ENCODE measurements at regions not wholly inside any gene's neighbourhood (a gene's known extent, or its start where the extent isn't known, plus 50 kb on each side); places are given as distances from the start of the nearest gene placed in this dataset.
"Not testable (repeated sequence)": the region's sequence is repeated elsewhere in the genome, so short reads cannot be mapped to it uniquely, and the experiment has no call there.

- DNase-seq: no peak
These were observed 177.5 kb downstream of the MTCL1 start for GRCh38 chr18:8882632-8883408.

- DNase-seq: no peak
These were observed 178.0 kb downstream of the MTCL1 start for GRCh38 chr18:8883409-8883668.

GRCh38 chr18:8887877-8888276 is 182.5 kb downstream of the MTCL1 start:
- DNase-seq: not testable (repeated sequence)

- no peak for DNase-seq
These were observed 184.1 kb downstream of the MTCL1 start for GRCh38 chr18:8889489-8889888.

GRCh38 chr18:8890503-8890902 is 185.1 kb downstream of the MTCL1 start:
- not testable (repeated sequence) for DNase-seq

- DNase-seq: no peak
These were observed 185.7 kb downstream of the MTCL1 start for GRCh38 chr18:8890957-8891464.

- no peak for DNase-seq
These were observed 187.9 kb downstream of the MTCL1 start for GRCh38 chr18:8893221-8893620.

GRCh38 chr18:8893628-8894231 is 188.4 kb downstream of the MTCL1 start:
- DNase-seq: no peak

GRCh38 chr18:8894823-8895222 is 189.5 kb downstream of the MTCL1 start:
- DNase-seq: no peak

- no peak for DNase-seq
These were observed 190.0 kb downstream of the MTCL1 start for GRCh38 chr18:8895341-8895740.

- no peak for DNase-seq
These were observed 190.7 kb downstream of the MTCL1 start for GRCh38 chr18:8895987-8896619.

GRCh38 chr18:8899000-8899399 is 193.6 kb downstream of the MTCL1 start:
- peak; percentile 29 for DNase-seq

GRCh38 chr18:8900552-8900951 is 195.2 kb downstream of the MTCL1 start:
- no peak for DNase-seq

- no peak for DNase-seq
These were observed 195.7 kb downstream of the MTCL1 start for GRCh38 chr18:8901019-8901418.

GRCh38 chr18:8904316-8904715 is 198.2 kb upstream of the NDUFV2 start:
- DNase-seq: no peak

- DNase-seq: no peak
These were observed 193.5 kb upstream of the NDUFV2 start for GRCh38 chr18:8908792-8909510.

- no peak for DNase-seq
These were observed 192.2 kb upstream of the NDUFV2 start for GRCh38 chr18:8910186-8910822.

- DNase-seq: no peak
These were observed 191.7 kb upstream of the NDUFV2 start for GRCh38 chr18:8910843-8911242.

GRCh38 chr18:8911408-8912340 is 190.8 kb upstream of the NDUFV2 start:
- no peak for DNase-seq

- DNase-seq: peak; percentile 76
These were observed 189.9 kb upstream of the NDUFV2 start for GRCh38 chr18:8912348-8913326.
